H1 (cell line): ENCODE measurements at regions not wholly inside any gene's neighbourhood (a gene's known extent, or its start where the extent isn't known, plus 50 kb on each side); places are given as distances from the start of the nearest gene placed in this dataset.

Experiments used
- CEBPB ChIP-seq: IDR thresholded peaks from 2 replicates; pipeline ENCODE4 v1.6.1; 2012; ENCODE audit warnings: low read depth, low read length
- CHD2 ChIP-seq: IDR thresholded peaks from 2 replicates; pipeline ENCODE4 v1.6.1; 2012; ENCODE audit warnings: low read length, improper control_type of control experiment
- EGR1 ChIP-seq: IDR thresholded peaks from 2 replicates; pipeline ENCODE4 v1.6.1; 2011; ENCODE audit warnings: low read depth, low read length, borderline replicate concordance
- EP300 ChIP-seq, 2 experiments: IDR thresholded peaks; 1 replicate in 1 of 2; 2 replicates in 1 of 2; pipeline ENCODE4 v1.6.1; 2011 to 2012; ENCODE audit warnings: low read depth in 2 of 2, low read length in 2 of 2, mild to moderate bottlenecking in 2 of 2, borderline replicate concordance in 1 of 2, inconsistent platforms in 1 of 2, moderate library complexity in 1 of 2
- EZH2 ChIP-seq: fragments of 200-600 bp; sonication (generic); IDR thresholded peaks from 2 replicates; pipeline ENCODE4 v1.7.1; 2012; ENCODE audit warnings: low read depth, mild to moderate bottlenecking, moderate library complexity, low read length, inconsistent platforms; ENCODE audit not compliant: severe bottlenecking
- FOSL1 ChIP-seq: IDR thresholded peaks from 2 replicates; pipeline ENCODE4 v1.6.1; 2011; ENCODE audit warnings: mild to moderate bottlenecking, low read depth, low read length, moderate library complexity; ENCODE audit not compliant: insufficient read depth
- PHF8 ChIP-seq: fragments of 200-600 bp; sonication (generic); conservative IDR thresholded peaks from 2 replicates; pipeline ENCODE4 v1.7.1; 2012; ENCODE audit warnings: low read depth, mild to moderate bottlenecking, inconsistent platforms, low read length, moderate library complexity
- POLR2A ChIP-seq, 2 experiments: IDR thresholded peaks; 1 replicate in 1 of 2; 2 replicates in 1 of 2; pipeline ENCODE4 v1.6.1; 2011; ENCODE audit warnings: low read depth in 2 of 2, low read length in 2 of 2, mild to moderate bottlenecking in 2 of 2; ENCODE audit errors: control extremely low read depth in 1 of 2
- POLR2AphosphoS5 ChIP-seq: IDR thresholded peaks from 2 replicates; pipeline ENCODE4 v1.6.1; 2011; ENCODE audit warnings: low read depth, low read length
- TCF12 ChIP-seq: IDR thresholded peaks from 2 replicates; pipeline ENCODE4 v1.6.1; 2011; ENCODE audit warnings: low read depth, mild to moderate bottlenecking, low read length
- ZNF274 ChIP-seq: IDR thresholded peaks from 2 replicates; pipeline ENCODE4 v1.7.0; 2012; ENCODE audit warnings: low read length, borderline replicate concordance; ENCODE audit errors: extremely low read depth
- TF ChIP-seq, protein P1 (sequence below), 3 experiments: IDR thresholded peaks; 1 replicate in 2 of 3; 2 replicates in 1 of 3; pipeline versions ENCODE4 v1.5.1 to v1.6.1; 2011; ENCODE audit warnings: low read length in 3 of 3, mild to moderate bottlenecking in 3 of 3, inconsistent platforms in 2 of 3, low read depth in 1 of 3, moderate library complexity in 1 of 3; ENCODE audit not compliant: insufficient read depth in 1 of 3; ENCODE audit errors: control extremely low read depth in 1 of 3
- TF ChIP-seq, protein P2 (sequence below): IDR thresholded peaks from 2 replicates; pipeline ENCODE4 v1.6.1; 2011; ENCODE audit warnings: low read depth, mild to moderate bottlenecking, low read length; ENCODE audit not compliant: insufficient read depth

DNA sequence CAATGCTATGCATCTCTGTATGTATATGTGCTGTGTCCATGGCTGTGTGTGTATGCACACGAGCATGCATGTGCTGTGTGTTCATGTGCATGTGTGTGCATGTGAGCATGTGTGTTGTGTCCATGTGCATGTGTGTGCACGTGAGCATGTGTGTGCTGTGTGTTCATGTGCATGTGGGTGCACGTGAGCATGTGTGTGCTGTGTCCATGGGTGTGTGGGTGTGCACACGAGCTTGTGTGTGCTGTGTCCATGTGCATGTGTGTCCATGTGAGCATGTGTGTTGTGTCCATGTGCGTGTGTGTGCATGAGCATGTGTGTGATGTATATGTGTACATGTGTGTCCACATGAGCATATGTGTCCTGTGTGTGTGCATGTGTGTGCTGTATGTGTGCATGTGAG is 414.4 kb upstream of the SALL3 start:
- no peak for TF ChIP-seq EGR1
- no peak for TF ChIP-seq EP300 (IDR thresholded peaks at IDR 0.05; ENCODE audit: borderline replicate concordance in 1 of 2, low read depth in 2 of 2, low read length in 2 of 2)
- TF ChIP-seq, protein P1, sequence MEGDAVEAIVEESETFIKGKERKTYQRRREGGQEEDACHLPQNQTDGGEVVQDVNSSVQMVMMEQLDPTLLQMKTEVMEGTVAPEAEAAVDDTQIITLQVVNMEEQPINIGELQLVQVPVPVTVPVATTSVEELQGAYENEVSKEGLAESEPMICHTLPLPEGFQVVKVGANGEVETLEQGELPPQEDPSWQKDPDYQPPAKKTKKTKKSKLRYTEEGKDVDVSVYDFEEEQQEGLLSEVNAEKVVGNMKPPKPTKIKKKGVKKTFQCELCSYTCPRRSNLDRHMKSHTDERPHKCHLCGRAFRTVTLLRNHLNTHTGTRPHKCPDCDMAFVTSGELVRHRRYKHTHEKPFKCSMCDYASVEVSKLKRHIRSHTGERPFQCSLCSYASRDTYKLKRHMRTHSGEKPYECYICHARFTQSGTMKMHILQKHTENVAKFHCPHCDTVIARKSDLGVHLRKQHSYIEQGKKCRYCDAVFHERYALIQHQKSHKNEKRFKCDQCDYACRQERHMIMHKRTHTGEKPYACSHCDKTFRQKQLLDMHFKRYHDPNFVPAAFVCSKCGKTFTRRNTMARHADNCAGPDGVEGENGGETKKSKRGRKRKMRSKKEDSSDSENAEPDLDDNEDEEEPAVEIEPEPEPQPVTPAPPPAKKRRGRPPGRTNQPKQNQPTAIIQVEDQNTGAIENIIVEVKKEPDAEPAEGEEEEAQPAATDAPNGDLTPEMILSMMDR (IDR thresholded peaks at IDR 0.05; ENCODE audit: control extremely low read depth in 1 of 3, insufficient read depth in 1 of 3, low read depth in 1 of 3, low read length in 3 of 3) = no peak
- no peak for TF ChIP-seq CHD2
- TF ChIP-seq EZH2 = no peak
- TF ChIP-seq, protein P2, sequence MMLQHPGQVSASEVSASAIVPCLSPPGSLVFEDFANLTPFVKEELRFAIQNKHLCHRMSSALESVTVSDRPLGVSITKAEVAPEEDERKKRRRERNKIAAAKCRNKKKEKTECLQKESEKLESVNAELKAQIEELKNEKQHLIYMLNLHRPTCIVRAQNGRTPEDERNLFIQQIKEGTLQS = no peak
- TF ChIP-seq ZNF274 = no peak
- TF ChIP-seq TCF12 = no peak
- TF ChIP-seq POLR2AphosphoS5 = no peak
- TF ChIP-seq FOSL1 = no peak
- no peak for TF ChIP-seq POLR2A (IDR thresholded peaks at IDR 0.05; ENCODE audit: control extremely low read depth in 1 of 2, low read depth in 2 of 2, low read length in 2 of 2)
- TF ChIP-seq PHF8 = no peak
- TF ChIP-seq CEBPB = no peak
